ENCODE measurements at regions not wholly inside any gene's neighbourhood (a gene's known extent, or its start where the extent isn't known, plus 50 kb on each side); places are given as distances from the start of the nearest gene placed in this dataset.

DNA sequence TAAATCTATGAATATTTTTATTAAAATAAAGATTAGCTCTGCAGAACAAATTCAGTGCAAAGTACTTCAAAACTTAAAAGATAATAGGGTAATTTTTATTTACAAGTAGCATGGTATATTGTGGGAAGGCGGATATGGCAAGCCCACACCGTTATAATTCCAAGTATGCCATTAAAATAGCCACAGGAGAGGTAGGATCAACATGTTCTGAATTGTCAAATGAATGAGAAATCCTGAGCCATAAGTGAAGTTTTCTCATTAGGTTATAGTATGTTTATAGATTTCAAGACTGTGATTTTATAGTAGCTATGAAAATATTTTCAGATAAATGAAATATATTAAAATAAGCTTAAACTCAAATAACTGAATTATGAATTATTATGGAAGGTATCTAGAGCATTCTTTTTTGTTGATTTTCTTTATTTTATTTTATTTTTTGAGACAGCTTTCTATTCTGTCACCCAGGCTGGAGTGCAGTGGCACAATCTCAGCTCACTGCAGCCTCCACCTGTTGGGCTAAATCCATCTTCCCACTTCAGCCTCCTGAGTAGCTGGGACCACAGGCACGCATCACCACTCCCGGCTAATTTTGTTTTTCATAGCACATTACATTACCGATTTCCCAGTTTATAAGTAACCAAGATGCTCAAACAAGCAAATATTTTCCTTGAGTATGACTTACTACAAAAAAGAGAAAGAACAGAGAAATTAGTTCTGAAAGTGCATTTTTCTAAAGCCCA, 956.6 kb downstream of the GATA3 start:
- Histone ChIP-seq H3K4me1 (ENCODE audit: control insufficient read depth, insufficient read depth, low read length) (no peaks in the 10 kb centered on the region), H3K36me3 (ENCODE audit: control insufficient read depth, insufficient read depth, low read length) (no peaks in the 10 kb centered on the region), H3K9ac (ENCODE audit: low read depth, low read length) (no peak overlapping the region), H2AK9ac (replicated peaks; ENCODE audit: low read depth, low read length, poor library complexity) (no peak overlapping the region), H3K23ac (ENCODE audit: low read depth, low read length) (no peak overlapping the region), H4K5ac (ENCODE audit: low read depth, low read length) (no peak overlapping the region), H4K20me1 (ENCODE audit: insufficient read depth, low read length) (no peaks in the 10 kb centered on the region), H3K56ac (ENCODE audit: extremely low read depth, insufficient read depth, low read length) (no peak overlapping the region), H3K4me3 (ENCODE audit: insufficient read depth, low read depth, low read length) (no peak overlapping the region), H3K4me2 (ENCODE audit: low read depth, low read length) (no peak overlapping the region), H3K18ac (ENCODE audit: low read depth, low read length) (no peak overlapping the region), H4K91ac (ENCODE audit: insufficient read depth, low read depth, low read length) (no peak overlapping the region), H2BK120ac (ENCODE audit: low read depth, low read length) (no peak overlapping the region), H3K4ac (ENCODE audit: low read depth, low read length) (no peak overlapping the region), H3K79me1 (ENCODE audit: low read depth in 1 of 2, low read length in 2 of 2) (no peaks in the 10 kb centered on the region), H3K27ac (ENCODE audit: insufficient read depth, low read length) (no peak overlapping the region), H4K8ac (ENCODE audit: low read depth in 2 of 2, low read length in 2 of 2) (no peak overlapping the region), H3K27me3 (ENCODE audit: control insufficient read depth, insufficient read depth, low read length) (no peaks in the 10 kb centered on the region), H3K14ac (replicated peaks; ENCODE audit: low read depth, low read length) (no peak overlapping the region), H2BK20ac (ENCODE audit: low read depth, low read length) (no peak overlapping the region), H2BK5ac (ENCODE audit: low read depth, low read length, poor library complexity, severe bottlenecking) (no peak overlapping the region), H2AFZ (replicated peaks; ENCODE audit: low read length, poor library complexity) (no peak overlapping the region), H3K9me3 (ENCODE audit: control insufficient read depth, insufficient read depth, low read length) (peaks cover 2% of the 10 kb centered on the region; the same call in 1 of the 2 replicates), H2BK15ac (ENCODE audit: low read depth, low read length) (no peak overlapping the region), H2AK5ac (ENCODE audit: low read depth, low read length) (no peak overlapping the region), H3K9me1 (ENCODE audit: insufficient read depth, low read length) (no peaks in the 10 kb centered on the region)
- POLR2A ChIA-PET (ENCODE audit: unreplicated experiment): interaction anchor here (0.6 kb wide), 1 partner anchor 12 kb away, joined by 3 read pairs; no protein-coding TSS in a partner anchor
- dilution Hi-C loops (cut with HindIII; ENCODE audit: low sequenced_read_pairs, unreplicated experiment): no loop called here
- no peak for DNase-seq
- no peak for ATAC-seq (ENCODE audit: low read depth)
- no CpG with 5 or more reads among the region's 5 CpGs for WGBS, 2 experiments (ENCODE audit: extremely low coverage in 2 of 2, insufficient read length in 1 of 2)
- intact Hi-C loops (cut with micrococcal nuclease): no loop called here
- in situ Hi-C loops (cut with MboI; ENCODE audit: low sequenced_read_pairs): no loop called here
- CTCF ChIA-PET: no interaction called here
- BruUV-seq (replicated peaks): no TSS peak
- no peak for TF ChIP-seq BHLHE40 (IDR thresholded peaks at IDR 0.05; ENCODE audit: low read depth, low read length)
- no peak for TF ChIP-seq FOS (IDR thresholded peaks at IDR 0.05; ENCODE audit: low read depth, low read length)
- TF ChIP-seq MXI1 (IDR thresholded peaks at IDR 0.05; ENCODE audit: borderline replicate concordance, low read depth, low read length): no peak
- no peak for TF ChIP-seq CEBPB (IDR thresholded peaks at IDR 0.05; ENCODE audit: low read depth, low read length)
- TF ChIP-seq MAFK (IDR thresholded peaks at IDR 0.05; ENCODE audit: low read depth, low read length): no peak
- no peak for TF ChIP-seq CTCF (conservative IDR thresholded peaks at IDR 0.05; ENCODE audit: low read depth, low read length)
- no peak for TF ChIP-seq RFX5 (IDR thresholded peaks at IDR 0.05; ENCODE audit: low read depth, low read length)
- TF ChIP-seq MAZ (IDR thresholded peaks at IDR 0.05; ENCODE audit: borderline replicate concordance, low read depth, low read length): no peak
- no peak for TF ChIP-seq RCOR1 (IDR thresholded peaks at IDR 0.05; ENCODE audit: insufficient replicate concordance, low read length)
- TF ChIP-seq CHD1 (IDR thresholded peaks at IDR 0.05; ENCODE audit: low read depth, low read length): no peak
- no peak for TF ChIP-seq NFE2L2 (IDR thresholded peaks at IDR 0.05; ENCODE audit: low read depth, low read length)

Measured in IMR-90 (cell line).